WTC11 (cell line): ENCODE measurements at regions not wholly inside any gene's neighbourhood (a gene's known extent, or its start where the extent isn't known, plus 50 kb on each side); places are given as distances from the start of the nearest gene placed in this dataset.

Source experiments
- CBFB ChIP-seq: sonication (generic); formaldehyde crosslinking; IDR thresholded peaks from 2 replicates; pipeline ENCODE4 v1.8.1; 2022; ENCODE audit warnings: mild to moderate bottlenecking, low read depth, missing genetic modification reagents
- CTCF ChIP-seq: fragments of 200-600 bp; IDR thresholded peaks from 2 replicates; pipeline ENCODE4 v1.8.0; 2022; ENCODE audit warnings: antibody characterized with exemption

GRCh38 chr20:58587467-58587866 is 63.6 kb upstream of the STX16 start:
- no peak for TF ChIP-seq CBFB
- TF ChIP-seq CTCF = no peak
